ENCODE measurements at regions not wholly inside any gene's neighbourhood (a gene's known extent, or its start where the extent isn't known, plus 50 kb on each side); places are given as distances from the start of the nearest gene placed in this dataset.
A peak's percentile ranks its signal among the peaks of the same experiment; 100 is the strongest.

DNA sequence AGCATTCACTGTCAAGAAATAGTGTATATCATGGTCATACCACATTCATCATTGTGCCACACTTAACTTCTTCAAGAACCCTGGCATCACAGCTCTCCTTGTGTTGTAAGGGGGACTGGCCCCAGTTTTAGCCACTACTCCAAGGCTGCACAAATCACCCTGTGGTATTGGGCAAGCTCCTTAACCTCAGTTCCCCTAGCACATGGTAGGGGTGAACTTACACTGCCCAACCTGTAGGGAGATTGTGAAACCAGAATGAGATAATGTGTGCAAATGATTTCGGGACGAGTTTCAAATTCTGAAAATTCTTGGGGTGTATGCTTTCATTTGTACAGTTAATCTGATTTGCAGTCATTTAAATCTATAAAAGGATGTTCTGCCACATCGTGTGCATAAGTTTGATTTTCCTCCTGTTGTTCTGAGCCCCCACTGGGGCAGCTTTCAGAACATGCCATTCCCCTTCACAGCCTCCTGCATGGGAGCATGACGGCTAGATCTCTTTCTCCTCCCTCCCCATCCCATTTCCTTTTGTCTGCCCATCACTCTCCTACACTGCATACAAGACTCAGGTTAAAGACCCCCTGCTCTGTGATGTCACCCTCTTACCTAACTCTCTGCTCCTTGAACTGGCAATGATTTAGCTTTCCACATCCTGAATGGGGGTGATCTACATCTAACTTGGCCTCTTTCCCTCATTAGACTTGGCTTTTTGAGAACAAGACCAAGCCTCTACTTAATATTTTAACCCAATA lies 290.3 kb downstream of the CHRM3 start:
- no peak for DNase-seq (ENCODE audit: low read depth)

- DNase-seq (ENCODE audit: low read depth): no peak
These were observed 291.0 kb downstream of the CHRM3 start for GRCh38 chr1:239677362-239677761.

DNA sequence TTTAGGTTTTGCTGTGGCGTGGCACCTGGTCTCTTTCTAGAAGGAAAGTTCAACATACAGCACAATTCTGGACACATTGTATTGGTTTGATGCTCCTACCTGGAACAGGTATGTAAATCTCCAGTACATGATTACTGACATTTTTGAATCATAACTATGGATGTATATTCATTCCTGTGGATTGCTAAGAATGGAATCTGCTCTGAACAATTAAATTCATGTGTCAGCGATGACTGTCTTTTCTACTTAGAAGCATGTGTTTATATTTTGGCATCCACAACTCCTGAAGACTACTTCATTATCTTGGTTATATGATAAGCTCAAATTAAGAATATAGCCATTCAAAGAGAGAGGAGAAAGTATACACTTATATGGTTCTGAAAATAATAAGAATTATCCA lies 291.8 kb downstream of the CHRM3 start:
- DNase-seq (ENCODE audit: low read depth): no peak

DNA sequence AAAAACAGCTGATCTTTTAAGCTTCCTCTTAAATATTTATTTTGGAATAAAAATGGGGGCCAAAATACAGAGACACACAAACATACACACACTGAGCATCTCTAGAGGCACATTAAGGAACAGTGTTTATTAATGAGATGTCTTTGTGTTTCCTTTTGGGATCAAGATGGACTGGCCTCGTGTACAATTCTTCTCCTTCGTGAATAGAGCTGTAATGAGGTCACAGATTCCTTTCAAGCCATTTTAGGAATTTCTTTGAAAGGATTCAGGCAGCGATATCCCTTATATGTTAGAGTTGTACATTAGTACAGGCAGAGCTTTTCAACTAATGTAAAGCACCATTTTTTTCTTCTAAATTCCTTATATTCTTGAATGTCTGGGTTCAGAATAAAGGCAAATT lies 295.7 kb downstream of the CHRM3 start:
- DNase-seq (ENCODE audit: low read depth): no peak

DNA sequence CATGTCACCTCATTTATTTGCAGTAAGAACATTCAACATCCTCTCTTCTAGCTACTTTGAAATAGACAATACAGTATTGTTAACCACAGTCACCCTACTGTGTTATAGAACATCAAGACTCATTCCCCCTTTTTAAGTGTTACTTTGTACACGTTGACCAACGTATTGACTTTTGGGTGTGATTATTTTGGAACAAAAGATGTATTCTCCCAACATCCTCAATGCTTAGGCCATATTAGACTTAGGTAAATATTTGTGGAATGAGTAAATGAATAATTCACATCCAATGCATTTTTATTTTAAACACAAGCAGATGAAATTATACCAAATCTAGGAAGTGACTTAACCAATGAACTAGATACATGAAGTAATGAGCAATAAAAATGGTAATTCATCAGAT lies 296.6 kb downstream of the CHRM3 start:
- DNase-seq (ENCODE audit: low read depth): no peak

DNA sequence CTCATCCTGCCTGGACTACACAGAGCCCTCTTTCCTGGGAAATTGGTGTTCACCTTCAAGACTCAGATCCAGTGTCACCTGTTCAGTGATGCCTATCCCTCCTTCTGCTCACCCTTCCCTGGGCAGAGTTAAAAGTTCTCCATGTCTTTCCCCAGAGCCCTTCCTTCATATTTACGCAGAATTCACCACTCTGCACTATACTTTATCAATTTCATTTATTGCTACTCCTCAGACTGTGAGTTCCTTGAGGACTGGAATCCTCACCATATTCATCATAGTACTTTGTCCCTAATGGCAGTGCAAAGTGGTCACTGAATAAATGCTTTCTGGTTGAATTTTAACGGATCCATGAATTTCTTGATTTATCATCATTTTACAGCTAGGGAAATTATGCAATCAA lies 300.0 kb downstream of the CHRM3 start:
- no peak for DNase-seq (ENCODE audit: low read depth)

GRCh38 chr1:239696317-239696716 lies 309.9 kb downstream of the CHRM3 start:
- DNase-seq (ENCODE audit: low read depth): no peak

GRCh38 chr1:239700667-239701066 lies 314.3 kb downstream of the CHRM3 start:
- DNase-seq (ENCODE audit: low read depth): no peak

GRCh38 chr1:239703075-239703474 lies 316.7 kb downstream of the CHRM3 start:
- DNase-seq (ENCODE audit: low read depth): no peak

DNA sequence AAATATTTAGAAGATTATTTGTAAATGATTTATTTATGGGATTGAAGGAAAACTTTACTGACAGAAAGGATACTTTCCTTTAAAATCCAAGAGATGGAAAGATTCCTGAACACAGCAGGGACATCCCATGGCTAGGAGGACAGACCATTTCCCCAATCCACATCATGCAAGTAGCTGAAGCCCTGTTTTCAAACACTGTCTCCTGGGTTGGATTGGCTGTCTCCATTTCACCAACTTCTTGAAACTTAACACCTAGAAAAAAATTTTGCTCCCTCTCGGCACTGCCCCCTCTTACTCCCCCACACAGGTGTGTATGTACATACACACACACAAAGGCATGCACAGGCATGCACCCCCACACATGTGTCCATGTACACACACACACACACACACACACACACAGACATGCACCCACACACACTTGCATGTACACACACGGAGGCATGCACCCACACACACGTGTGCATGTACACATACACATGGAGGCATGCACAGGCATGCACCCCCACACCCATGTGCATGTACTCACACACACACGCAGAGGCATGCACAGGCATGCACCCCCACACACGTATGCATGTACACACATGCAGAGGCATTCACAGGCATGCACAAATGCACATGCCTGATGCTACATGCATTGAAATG lies 320.0 kb downstream of the CHRM3 start:
- DNase-seq (ENCODE audit: low read depth): no peak

DNA sequence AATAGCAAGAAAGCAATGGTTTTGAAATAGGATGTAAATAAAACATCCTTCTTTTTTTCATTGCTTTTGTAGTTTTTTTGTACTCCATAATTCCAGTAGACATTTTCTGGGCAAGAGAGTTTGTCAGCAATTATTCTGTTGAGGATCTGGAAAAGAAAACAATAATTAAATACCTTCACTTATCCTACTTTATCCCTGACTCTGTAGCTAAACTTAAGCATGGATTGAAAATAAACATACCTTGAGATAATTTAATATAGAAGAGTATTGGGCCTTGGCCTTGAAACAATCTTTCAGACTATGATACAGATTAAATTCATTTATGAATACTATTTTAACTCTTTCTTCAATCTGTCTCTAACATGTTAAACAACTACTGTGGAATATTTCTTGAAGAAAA lies 321.2 kb downstream of the CHRM3 start:
- no peak for DNase-seq (ENCODE audit: low read depth)

DNA sequence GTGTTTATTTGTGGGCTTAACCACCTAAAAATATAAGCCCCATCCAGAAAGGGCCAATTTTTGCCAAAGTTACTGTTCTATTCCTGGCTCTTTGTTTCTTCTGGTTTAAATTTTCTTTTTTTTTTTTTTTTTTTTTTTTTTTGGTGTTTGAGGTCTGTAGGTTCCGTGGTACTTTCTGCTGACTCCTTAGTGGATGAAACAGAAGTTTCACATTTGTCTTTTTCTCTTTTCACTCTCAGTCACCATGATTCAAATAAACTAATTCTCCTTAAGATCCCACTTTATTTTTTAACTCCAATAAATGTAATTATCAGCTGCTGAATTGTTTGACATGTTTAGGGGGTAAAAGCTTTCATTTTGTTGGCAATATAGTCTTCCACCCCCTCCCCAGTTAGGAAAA lies 322.3 kb downstream of the CHRM3 start:
- no peak for DNase-seq (ENCODE audit: low read depth)

- DNase-seq (ENCODE audit: low read depth): no peak
These were observed 325.4 kb downstream of the CHRM3 start for GRCh38 chr1:239711768-239712167.

DNA sequence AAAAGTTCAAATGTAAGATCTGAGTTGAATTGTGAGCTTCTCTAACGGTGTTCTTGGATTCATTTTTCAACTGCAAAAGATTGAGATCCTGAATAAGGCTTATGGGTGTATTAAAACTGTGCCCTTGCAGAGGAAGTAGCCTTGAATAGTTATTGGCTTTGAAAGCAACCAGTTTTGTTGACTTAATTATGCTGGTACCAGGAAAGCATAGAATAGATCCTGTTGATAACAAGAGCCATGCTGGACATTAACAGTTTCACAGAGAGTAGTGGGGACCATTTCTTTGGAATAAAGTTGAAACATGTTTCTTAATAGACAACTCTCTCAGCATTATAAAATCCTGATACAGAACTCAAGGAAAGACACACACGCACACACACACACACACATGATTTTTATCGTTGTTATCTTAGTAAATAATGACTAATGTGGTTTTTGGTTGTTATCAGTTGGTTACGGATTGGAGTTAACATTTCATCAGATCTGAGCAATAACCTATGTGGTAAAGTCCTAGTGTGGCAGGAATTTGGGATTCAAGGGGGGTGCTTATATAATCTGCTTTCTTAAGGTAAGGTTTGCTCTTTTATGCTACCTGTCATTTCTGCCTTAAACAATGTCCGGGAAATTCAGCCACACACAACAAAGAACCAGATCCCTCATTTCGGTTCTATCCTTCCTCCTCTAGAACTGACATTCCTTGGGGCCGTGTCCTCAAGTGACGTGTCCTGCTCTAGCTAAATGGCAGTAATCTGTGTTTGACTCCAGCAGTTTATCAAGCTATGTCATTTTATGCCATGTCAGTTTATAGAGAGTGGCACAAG lies 330.9 kb downstream of the CHRM3 start:
- peak; percentile 5 for DNase-seq (ENCODE audit: low read depth)

DNA sequence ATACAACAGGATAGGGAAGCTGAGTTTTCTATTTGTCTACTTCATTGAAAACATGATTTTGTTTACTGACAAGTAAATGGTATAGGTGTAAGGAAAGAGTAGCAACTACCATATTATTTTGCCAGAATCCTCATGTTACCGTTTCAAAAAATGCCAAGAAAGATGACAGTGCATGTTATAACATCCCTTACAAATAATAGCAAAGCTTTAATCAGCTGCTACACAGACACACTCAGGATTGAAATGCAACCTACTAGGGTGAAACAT lies 331.5 kb downstream of the CHRM3 start:
- no peak for DNase-seq (ENCODE audit: low read depth)

GRCh38 chr1:239718571-239718970 lies 332.2 kb downstream of the CHRM3 start:
- DNase-seq (ENCODE audit: low read depth): no peak

DNA sequence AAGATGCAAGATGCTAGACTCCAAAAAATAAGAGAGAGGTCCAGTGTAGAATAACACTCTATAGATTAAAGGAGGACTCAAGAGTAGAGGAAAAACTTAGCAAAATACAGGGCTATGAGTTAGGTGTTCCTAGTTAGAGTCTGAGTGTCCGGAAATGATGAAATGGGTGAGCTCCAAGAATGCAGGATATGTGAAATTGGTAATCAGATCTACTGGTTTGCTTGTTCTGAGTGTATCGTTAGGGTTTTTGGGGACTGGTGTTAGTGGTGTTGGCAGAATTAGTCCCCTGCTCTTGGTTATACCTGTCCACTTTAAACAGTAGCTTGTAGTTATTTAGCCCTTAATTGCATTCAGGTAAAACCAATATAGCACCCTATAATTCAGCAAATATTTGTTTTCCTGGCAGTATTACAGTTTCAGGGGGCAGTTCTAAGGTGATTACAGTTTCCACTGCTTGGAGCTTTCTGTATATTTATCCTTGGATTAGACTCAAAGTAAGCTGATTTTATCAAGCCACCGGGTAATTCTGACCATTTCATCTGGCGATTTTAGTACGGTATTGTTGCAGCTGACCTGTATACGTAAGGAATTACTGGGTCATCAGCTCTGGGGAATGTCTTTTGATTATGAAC lies 332.7 kb downstream of the CHRM3 start:
- DNase-seq (ENCODE audit: low read depth): no peak

GRCh38 chr1:239719642-239720258 lies 333.4 kb downstream of the CHRM3 start:
- DNase-seq (ENCODE audit: low read depth): peak; percentile 15

GRCh38 chr1:239722035-239722434 lies 335.7 kb downstream of the CHRM3 start:
- DNase-seq (ENCODE audit: low read depth): no peak

DNA sequence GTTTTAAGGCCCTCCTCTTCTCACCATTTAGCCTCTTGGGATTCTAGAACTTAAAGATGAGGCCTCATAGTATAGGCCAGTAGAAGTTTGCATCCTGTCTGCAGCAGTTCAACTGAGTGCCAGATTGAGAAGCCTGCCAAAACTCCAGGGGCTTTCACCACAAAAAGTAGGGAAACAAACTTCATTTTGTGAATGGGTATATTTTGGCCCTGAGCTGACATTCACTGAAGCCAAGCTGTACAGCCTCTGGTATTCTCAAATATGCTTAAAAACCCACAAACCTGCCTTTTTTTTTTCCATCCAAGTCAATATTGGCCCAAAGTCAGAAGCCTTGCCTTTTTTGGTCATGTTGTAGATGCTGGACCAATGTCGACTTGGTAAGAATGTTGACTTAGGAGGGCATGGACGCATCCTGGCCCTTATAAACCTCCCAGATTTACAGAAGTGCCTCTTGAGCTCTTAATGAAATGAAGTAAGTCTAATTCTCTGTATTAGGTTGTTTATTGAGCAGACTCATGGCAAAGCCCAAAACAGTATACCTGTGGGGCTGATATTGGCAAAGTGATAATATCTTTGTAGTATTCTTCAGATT lies 337.5 kb downstream of the CHRM3 start:
- no peak for DNase-seq (ENCODE audit: low read depth)

GRCh38 chr1:239725371-239725770 lies 339.0 kb downstream of the CHRM3 start:
- DNase-seq (ENCODE audit: low read depth): no peak

- DNase-seq (ENCODE audit: low read depth): no peak
These were observed 339.6 kb downstream of the CHRM3 start for GRCh38 chr1:239725933-239726332.

Measured in iris pigment epithelial cell (primary cell).